HG03103 (cell line): ENCODE measurements at regions not wholly inside any gene's neighbourhood (a gene's known extent, or its start where the extent isn't known, plus 50 kb on each side); places are given as distances from the start of the nearest gene placed in this dataset.

Experiments
- ATAC-seq: cut with Tn5 transposase; IDR thresholded peaks from one replicate; pipeline ENCODE4 v1.9.1; 2021; ENCODE audit warnings: low read depth; ENCODE audit not compliant: unreplicated experiment

GRCh38 chr2:195319548-195320412 is 337.2 kb upstream of the SLC39A10 start:
- no peak for ATAC-seq

DNA sequence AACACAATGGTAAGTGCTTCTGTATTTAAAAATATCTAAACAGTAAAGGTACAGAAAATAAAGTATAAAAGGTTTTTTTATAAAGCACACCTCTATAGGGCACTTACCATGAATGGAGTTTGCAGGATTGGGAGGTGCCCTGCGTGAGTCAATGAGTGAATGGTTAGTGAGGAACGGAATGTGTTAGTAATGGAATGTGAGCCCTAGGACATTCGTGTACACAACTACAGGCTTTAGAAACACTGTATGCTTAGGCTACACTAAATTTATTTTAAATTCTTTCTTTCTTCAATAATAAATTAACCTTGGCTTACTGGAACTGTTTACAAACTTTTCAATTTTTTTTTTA is 337.9 kb upstream of the SLC39A10 start:
- no peak for ATAC-seq

- ATAC-seq, result no peak
Observed at GRCh38 chr2:195318440-195319111, 338.4 kb upstream of the SLC39A10 start.

GRCh38 chr2:195317550-195317949 is 339.5 kb upstream of the SLC39A10 start:
- ATAC-seq, result no peak

GRCh38 chr2:195316486-195316885 is 340.5 kb upstream of the SLC39A10 start:
- ATAC-seq, result no peak

DNA sequence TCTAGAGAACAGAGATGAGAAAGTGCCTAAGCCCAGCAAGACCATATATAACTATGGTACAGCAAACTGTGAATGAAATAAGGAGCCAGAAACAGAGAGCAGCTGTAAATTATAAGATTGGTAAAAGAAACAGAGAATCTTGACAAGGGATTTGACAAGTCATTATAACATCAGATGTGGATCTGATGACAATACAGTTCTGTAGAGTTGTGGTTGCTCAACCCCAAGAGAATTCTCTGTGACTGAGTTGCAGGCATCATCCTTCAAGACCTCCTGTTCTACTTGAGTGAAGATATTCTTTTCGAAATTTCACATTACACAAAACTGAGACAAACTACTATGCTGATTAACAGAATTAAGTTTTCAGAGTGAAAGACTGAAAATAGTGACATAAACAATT is 343.1 kb upstream of the SLC39A10 start:
- no peak for ATAC-seq

- no peak for ATAC-seq
Observed at GRCh38 chr2:195312662-195313061, 344.4 kb upstream of the SLC39A10 start.

DNA sequence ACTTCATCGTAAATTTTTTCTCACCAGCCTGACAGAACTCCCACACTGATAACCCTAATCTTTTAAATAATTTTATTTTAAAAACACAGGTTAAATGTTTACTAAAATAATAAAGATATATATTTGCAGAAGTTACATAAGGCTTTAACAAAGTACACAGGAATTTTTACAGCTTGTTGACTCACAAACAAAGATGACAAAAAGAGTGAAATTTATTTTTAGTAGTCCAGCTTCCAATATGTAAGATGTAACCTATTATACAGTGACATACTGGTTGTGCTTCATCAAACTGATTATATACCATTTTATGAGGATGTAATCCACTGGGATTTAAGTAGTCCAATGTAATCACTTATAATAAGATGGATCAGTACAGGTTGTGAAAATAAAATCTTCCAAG is 348.9 kb upstream of the SLC39A10 start:
- no peak for ATAC-seq

- no peak for ATAC-seq
Observed at GRCh38 chr2:195307751-195308150, 349.3 kb upstream of the SLC39A10 start.

- ATAC-seq, result no peak
Observed at GRCh38 chr2:195304310-195304709, 352.7 kb upstream of the SLC39A10 start.

DNA sequence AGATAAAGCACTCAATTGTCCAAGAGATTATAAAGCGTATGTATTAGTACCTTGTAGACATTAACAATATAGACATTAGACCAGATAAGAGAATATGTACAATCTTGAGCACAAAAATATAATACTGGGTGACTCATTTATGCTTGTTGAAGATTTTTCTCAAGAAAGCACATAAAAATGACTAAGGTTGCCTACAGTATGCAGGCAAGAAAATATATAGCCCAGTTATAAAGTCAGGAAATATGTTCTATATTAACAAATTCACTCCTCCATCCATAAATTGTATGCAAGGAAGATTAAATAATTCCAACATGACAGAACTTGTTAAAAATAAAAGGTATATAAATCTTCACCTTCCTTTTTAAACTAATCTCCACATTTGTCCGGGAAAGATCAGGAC is 356.4 kb upstream of the SLC39A10 start:
- ATAC-seq, result no peak

DNA sequence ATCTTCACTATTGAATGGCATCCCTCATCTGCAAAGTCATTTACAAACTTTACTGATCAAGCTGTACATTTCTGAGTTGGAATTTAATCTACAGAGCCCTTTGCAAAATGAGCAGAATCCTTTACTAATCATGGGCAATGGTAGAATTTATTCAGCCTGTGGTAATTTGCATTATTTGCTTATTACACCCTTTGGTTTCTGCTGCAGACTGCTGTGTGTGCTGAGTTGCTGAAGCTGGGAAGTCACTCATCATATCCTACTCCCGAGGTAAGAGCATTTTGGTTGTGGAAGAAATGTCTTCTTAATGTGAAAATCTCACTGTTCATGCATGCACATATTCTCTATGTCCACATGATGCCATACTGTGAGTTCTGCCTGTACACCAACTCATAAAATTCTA is 357.4 kb upstream of the SLC39A10 start:
- no peak for ATAC-seq

- ATAC-seq, result no peak
Observed at GRCh38 chr2:195296490-195296889, 360.5 kb upstream of the SLC39A10 start.

DNA sequence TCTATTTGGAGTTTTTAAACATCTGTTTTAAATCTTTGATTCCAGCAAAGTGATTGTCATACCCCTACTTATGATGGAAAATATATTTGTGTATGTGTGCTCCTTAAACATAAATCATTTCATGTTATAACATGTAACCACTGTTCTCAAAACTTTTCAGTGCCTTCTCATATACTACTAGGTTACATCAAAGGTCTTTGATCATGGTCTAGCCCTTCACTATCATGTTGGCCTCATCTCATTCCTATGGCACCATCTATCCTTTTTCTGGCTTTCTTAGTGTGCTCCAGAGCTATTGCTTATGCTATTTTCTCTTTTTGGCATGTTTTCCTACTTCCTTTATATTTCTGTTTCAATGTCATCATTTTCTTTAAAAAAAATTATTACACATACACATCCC is 367.9 kb upstream of the SLC39A10 start:
- ATAC-seq, result no peak

- ATAC-seq, result no peak
Observed at GRCh38 chr2:195279840-195280427, 377.1 kb upstream of the SLC39A10 start.

- no peak for ATAC-seq
Observed at GRCh38 chr2:195270466-195271039, 386.5 kb upstream of the SLC39A10 start.

DNA sequence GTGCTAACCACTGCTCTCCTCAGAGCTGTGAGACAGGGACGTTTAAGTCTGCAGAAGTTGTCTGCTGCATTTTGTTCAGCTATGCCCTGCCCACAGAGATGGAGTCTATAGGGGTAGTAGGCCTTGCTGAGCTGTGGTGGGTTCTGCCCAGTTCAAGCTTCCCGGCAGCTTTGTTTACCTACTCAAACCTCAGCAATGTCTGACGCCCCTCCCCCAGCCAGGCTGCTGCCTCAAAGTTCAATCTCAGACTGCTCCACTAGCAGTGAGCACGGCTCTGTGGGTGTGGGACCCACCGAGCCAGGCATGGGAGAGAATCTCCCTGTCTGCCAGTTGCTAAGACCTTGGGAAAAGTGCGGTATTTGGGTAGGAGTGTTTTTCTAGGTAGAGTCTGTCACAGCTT is 387.8 kb upstream of the SLC39A10 start:
- ATAC-seq, result no peak

GRCh38 chr2:195257979-195258378 is 399.0 kb upstream of the SLC39A10 start:
- no peak for ATAC-seq

DNA sequence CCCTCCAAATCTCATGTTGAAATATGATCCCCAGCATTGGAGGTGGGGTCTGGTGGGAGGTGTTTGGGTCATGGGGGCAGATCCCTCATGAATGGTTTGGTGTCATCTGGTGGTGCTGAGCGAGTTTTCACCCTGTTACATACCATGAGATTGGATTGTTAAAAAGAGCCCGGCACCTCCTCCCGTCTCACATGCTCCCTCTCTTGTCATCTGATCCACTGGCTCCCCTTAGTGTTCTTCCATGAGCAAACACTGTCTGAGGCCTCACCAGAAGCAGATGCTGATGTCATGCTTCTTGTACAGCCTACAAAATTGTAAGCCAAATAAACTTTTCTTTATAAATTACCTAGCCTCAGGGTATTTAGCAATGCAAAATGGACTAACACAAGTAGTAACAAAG is 405.0 kb upstream of the SLC39A10 start:
- ATAC-seq, result no peak

- ATAC-seq, result no peak
Observed at GRCh38 chr2:195251214-195251613, 405.8 kb upstream of the SLC39A10 start.

- no peak for ATAC-seq
Observed at GRCh38 chr2:195238826-195239225, 418.2 kb upstream of the SLC39A10 start.
